Activated B cell treated with CpG ODN at 0.5 μM for 24 hours (primary cell): ENCODE measurements at regions not wholly inside any gene's neighbourhood (a gene's known extent, or its start where the extent isn't known, plus 50 kb on each side); places are given as distances from the start of the nearest gene placed in this dataset.
"Not testable (repeated sequence)": the region's sequence is repeated elsewhere in the genome, so short reads cannot be mapped to it uniquely, and the experiment has no call there.

Experiments
- ATAC-seq: fragments of 200-7000 bp; cut with Tn5 transposase; one replicate; pipeline ENCODE4 v1.10.0; 2021; ENCODE audit warnings: low read depth, mild to moderate bottlenecking, moderate library complexity
- CTCF ChIA-PET: fragments of 350-600 bp; sonication (Branson Sonifier 250); formaldehyde crosslinking; loops from one replicate; lab custom pipeline; 2021; ENCODE audit warnings: antibody characterized with exemption; lab: Charles Lee
- POLR2A ChIA-PET: fragments of 350-600 bp; sonication (Branson Sonifier 250); formaldehyde crosslinking; loops from one replicate; lab custom pipeline; 2021; ENCODE audit warnings: antibody characterized with exemption; lab: Charles Lee
- DNase-seq: peaks from one replicate; pipeline ENCODE4 v3.0.0; 2022
- H3K27ac Mint-ChIP-seq: one replicate; pipeline ENCODE4 v1.8.0; 2020; ENCODE audit warnings: mixed read lengths
- H3K27me3 Mint-ChIP-seq: one replicate; pipeline ENCODE4 v1.8.0; 2021; ENCODE audit warnings: mixed read lengths
- H3K36me3 Mint-ChIP-seq: one replicate; pipeline ENCODE4 v1.8.0; 2021; ENCODE audit warnings: low read depth, mixed read lengths
- H3K4me1 Mint-ChIP-seq: one replicate; pipeline ENCODE4 v1.8.0; 2021; ENCODE audit warnings: mixed read lengths
- H3K4me3 Mint-ChIP-seq: one replicate; pipeline ENCODE4 v1.8.0; 2020; ENCODE audit warnings: mild to moderate bottlenecking, mixed read lengths
- H3K9me3 Mint-ChIP-seq: one replicate; pipeline ENCODE4 v1.8.0; 2020; ENCODE audit warnings: mixed read lengths
- intact Hi-C: fragments of 100-400 bp; cut with micrococcal nuclease; formaldehyde crosslinking; loops from one replicate; pipeline ENCODE4 v1.15.1; 2024
- TF ChIP-seq, protein P1 (sequence below): fragments of 200-600 bp; IDR thresholded peaks from one replicate; pipeline ENCODE4 v1.8.0; 2022; ENCODE audit warnings: antibody characterized with exemption, mild to moderate bottlenecking

DNA sequence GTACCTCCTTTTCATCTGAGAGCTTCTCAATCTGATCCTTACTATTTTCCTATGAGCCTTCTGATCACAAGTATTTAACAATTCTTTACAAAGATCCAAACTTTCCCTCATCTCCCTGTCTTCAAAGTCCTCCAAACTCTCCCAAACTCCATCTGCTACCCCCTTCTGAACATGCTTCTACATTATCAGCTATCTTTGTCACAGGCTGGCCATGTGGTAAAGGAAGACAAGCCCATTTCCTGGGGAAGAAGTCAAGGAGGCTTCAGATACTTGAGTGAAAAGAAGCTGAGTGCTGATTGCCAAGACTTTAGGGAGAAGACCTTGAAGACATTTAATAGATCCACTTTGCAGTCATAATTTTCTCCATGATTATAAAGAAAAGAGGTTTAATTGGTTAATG is 231.4 kb downstream of the CWH43 start:
- H3K27me3 Mint-ChIP-seq = no peaks in the 10 kb centered on the region
- no peaks in the 10 kb centered on the region for H3K4me1 Mint-ChIP-seq
- H3K9me3 Mint-ChIP-seq = peaks cover 24% of the 10 kb centered on the region
- CTCF ChIA-PET = no interaction called here
- TF ChIP-seq, protein P1, sequence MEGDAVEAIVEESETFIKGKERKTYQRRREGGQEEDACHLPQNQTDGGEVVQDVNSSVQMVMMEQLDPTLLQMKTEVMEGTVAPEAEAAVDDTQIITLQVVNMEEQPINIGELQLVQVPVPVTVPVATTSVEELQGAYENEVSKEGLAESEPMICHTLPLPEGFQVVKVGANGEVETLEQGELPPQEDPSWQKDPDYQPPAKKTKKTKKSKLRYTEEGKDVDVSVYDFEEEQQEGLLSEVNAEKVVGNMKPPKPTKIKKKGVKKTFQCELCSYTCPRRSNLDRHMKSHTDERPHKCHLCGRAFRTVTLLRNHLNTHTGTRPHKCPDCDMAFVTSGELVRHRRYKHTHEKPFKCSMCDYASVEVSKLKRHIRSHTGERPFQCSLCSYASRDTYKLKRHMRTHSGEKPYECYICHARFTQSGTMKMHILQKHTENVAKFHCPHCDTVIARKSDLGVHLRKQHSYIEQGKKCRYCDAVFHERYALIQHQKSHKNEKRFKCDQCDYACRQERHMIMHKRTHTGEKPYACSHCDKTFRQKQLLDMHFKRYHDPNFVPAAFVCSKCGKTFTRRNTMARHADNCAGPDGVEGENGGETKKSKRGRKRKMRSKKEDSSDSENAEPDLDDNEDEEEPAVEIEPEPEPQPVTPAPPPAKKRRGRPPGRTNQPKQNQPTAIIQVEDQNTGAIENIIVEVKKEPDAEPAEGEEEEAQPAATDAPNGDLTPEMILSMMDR = no peak
- ATAC-seq (no peak), DNase-seq (no peak)
- no peak overlapping the region for H3K4me3 Mint-ChIP-seq
- H3K36me3 Mint-ChIP-seq = no peaks in the 10 kb centered on the region
- intact Hi-C loops = no loop called here
- H3K27ac Mint-ChIP-seq = no peak overlapping the region
- POLR2A ChIA-PET = no interaction called here

DNA sequence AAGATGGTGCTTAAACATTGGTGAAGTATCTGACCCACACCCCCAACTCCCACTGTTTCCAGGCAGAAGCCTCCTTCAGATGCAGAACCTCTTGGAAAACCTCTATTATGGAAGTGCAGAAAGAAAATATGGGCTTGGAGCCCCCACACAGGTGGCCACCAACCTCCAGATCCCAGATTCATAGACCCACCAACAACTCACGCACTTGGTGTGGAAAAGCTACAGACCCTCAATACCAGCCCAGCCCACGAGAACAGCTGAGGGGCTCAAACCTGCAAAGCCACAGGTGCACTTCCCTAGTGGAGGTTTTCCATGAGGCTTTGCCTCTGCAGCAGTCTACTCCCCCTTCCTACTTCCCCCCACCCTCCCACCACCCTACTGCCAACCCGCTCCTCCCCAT is 232.0 kb downstream of the CWH43 start:
- intact Hi-C loops, CTCF ChIA-PET, H3K36me3 Mint-ChIP-seq, POLR2A ChIA-PET, H3K4me3 Mint-ChIP-seq, ATAC-seq, DNase-seq, H3K27ac Mint-ChIP-seq, H3K4me1 Mint-ChIP-seq, H3K27me3 Mint-ChIP-seq: not testable (repeated sequence)
- peaks cover 26% of the 10 kb centered on the region for H3K9me3 Mint-ChIP-seq

DNA sequence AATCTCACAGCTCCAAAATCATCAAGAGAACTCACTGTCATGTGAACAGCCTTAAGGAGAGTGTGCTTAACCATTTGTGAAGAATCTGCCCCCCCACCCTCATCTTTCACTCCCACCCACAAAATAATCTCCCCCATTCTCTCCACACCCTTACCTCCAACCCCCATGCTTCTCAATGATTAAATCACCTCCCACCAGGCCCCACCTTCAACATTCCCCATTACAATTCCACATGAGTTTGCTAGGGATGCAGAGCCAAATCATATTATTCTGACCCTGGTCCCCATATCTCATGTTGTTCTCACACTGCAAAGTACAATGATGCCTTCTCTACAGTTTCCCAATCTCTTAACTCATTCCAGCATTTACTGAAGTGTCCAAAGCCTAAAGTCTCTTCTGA is 232.9 kb downstream of the CWH43 start:
- H3K27me3 Mint-ChIP-seq, ATAC-seq, H3K4me3 Mint-ChIP-seq, POLR2A ChIA-PET, H3K27ac Mint-ChIP-seq, intact Hi-C loops, H3K4me1 Mint-ChIP-seq, DNase-seq, H3K36me3 Mint-ChIP-seq, CTCF ChIA-PET: not testable (repeated sequence)
- peaks cover 26% of the 10 kb centered on the region for H3K9me3 Mint-ChIP-seq

DNA sequence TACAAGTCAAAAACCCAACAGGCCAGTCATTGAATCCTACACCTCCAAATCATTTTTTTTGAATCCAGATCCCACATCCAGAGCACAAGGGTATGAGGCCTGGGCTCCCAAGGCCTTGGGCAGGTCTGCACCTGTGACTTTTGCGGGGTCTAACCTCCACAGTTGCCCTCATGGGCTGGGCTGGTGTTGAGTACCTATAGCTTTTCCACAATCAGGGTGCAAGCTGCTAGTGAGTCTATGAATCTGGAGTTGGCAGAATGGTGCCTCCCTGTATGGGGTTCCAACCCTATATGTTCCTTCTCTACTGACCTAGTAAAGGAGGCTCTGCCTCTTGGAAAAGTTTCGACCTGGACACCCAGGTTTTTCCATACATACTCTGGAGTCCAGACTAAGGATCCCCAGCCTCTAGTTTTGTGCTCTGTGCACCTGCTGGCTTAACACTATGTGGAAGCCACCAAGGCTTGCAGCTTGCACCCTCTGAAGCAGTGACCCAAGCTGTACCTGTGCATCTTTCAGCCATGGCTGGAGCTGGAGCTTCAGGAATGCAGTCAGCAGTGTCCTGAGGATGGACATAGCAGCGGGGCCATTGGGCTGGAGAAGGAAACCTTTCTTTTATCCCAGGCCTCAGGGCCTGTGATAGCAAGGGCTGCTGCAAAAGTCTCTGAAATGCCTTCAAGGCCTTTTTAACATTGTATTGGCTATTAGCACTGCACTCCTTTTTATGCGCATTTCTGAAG is 233.6 kb downstream of the CWH43 start:
- H3K4me3 Mint-ChIP-seq, H3K27ac Mint-ChIP-seq, ATAC-seq, H3K36me3 Mint-ChIP-seq, DNase-seq, POLR2A ChIA-PET, intact Hi-C loops, H3K27me3 Mint-ChIP-seq, CTCF ChIA-PET, H3K4me1 Mint-ChIP-seq: not testable (repeated sequence)
- H3K9me3 Mint-ChIP-seq = peaks cover 26% of the 10 kb centered on the region

DNA sequence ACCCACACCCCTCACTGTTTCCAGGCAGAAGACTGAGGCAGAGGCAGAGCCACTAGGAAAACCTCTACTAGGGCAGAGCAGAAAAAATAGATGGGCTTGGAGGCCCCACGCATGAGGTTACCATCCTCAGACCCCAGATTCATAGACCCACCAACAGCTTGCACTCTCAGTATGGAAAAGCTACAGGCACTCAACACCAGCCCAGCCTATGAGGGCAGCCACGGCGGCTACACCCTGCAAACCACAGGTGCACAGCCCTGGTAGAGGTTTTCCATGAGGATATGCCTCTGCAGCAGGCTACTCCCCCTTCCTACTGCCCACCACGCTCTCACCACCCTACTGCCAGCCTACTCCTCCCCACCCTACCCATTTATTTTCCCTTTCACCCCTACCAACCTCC is 235.1 kb downstream of the CWH43 start:
- H3K9me3 Mint-ChIP-seq = peaks cover 23% of the 10 kb centered on the region
- ATAC-seq (no peak), DNase-seq (no peak)
- CTCF ChIA-PET = no interaction called here
- TF ChIP-seq, protein P1 = no peak
- H3K4me3 Mint-ChIP-seq = no peak overlapping the region
- no peaks in the 10 kb centered on the region for H3K4me1 Mint-ChIP-seq
- no peaks in the 10 kb centered on the region for H3K27me3 Mint-ChIP-seq
- POLR2A ChIA-PET = no interaction called here
- intact Hi-C loops = no loop called here
- H3K27ac Mint-ChIP-seq = no peak overlapping the region
- no peaks in the 10 kb centered on the region for H3K36me3 Mint-ChIP-seq

DNA sequence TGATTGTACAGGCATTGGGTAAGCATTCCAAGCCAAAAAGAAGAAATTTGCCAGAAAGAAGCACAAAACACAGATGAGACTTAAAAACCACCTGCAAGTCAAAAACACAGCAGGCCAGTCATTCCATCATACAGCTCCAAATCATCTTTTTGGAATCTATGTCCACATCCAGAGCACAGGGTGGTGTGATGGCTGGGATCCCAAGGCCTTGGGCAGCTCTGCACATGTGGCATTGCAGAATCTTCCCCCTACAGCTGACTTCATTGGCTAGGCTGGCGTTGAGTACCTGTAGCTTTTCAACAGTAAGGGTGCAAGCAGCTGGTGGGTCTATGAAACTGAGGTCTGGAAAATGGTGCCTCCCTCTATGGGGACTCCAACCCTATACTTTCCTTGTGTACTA is 236.7 kb downstream of the CWH43 start:
- H3K27ac Mint-ChIP-seq, H3K4me1 Mint-ChIP-seq, H3K27me3 Mint-ChIP-seq, CTCF ChIA-PET, ATAC-seq, intact Hi-C loops, DNase-seq, H3K36me3 Mint-ChIP-seq, POLR2A ChIA-PET, H3K4me3 Mint-ChIP-seq: not testable (repeated sequence)
- H3K9me3 Mint-ChIP-seq = peaks cover 23% of the 10 kb centered on the region

DNA sequence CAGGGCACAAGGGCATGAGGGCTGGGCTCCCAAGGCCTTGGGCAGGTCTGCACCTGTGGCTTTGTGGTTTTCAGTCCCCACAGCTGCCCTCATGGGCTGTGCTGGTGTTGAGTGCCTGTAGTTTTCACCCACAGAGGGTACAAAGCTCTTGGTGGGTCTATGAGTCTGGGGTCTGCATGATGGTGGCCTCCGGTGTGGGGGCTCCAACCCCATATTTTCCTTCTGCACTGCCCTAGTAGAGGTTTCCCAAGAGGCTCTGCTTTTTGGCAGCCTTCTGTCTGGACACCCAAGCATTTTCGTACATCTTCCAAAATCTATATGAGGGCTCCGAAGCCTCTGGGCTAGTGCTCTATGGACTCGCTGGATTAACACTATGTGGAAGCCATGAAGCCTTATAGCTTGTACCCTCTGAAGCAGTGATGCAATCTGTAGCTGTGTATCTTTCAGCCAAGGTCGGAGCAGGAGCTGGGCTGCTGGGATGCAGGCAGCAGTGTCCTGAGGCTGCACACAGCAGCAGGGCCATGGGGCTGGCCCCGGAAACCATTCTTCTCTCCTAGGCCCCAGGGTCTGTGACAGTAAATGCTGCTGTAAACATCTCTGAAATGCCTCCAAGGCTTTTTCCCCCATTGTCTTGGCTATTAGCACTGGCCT is 240.3 kb downstream of the CWH43 start:
- H3K4me3 Mint-ChIP-seq, H3K36me3 Mint-ChIP-seq, ATAC-seq, CTCF ChIA-PET, POLR2A ChIA-PET, H3K27me3 Mint-ChIP-seq, H3K4me1 Mint-ChIP-seq, H3K27ac Mint-ChIP-seq, DNase-seq, intact Hi-C loops: not testable (repeated sequence)
- peaks cover 11% of the 10 kb centered on the region for H3K9me3 Mint-ChIP-seq

DNA sequence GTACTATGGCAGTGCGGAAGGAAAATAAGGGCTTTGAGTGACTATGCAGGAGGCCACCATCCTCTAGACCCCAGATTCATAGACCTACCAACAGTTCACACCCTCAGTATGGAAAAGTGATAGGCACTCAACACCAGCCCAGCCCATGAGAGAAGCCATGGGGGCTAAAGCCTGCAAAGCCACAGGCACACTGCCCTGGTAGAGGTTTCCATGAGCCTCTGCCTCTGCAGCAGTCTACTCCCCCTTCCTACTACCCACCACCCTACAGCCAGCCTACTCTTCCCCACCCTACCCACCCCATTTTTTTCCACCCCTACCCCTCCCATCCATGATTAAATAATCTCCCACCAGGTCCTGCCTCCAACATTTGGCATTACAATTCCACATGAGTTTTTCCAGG is 241.9 kb downstream of the CWH43 start:
- DNase-seq, H3K27ac Mint-ChIP-seq, intact Hi-C loops, H3K36me3 Mint-ChIP-seq, CTCF ChIA-PET, ATAC-seq, POLR2A ChIA-PET, H3K27me3 Mint-ChIP-seq, H3K4me1 Mint-ChIP-seq, H3K9me3 Mint-ChIP-seq, H3K4me3 Mint-ChIP-seq: not testable (repeated sequence)

DNA sequence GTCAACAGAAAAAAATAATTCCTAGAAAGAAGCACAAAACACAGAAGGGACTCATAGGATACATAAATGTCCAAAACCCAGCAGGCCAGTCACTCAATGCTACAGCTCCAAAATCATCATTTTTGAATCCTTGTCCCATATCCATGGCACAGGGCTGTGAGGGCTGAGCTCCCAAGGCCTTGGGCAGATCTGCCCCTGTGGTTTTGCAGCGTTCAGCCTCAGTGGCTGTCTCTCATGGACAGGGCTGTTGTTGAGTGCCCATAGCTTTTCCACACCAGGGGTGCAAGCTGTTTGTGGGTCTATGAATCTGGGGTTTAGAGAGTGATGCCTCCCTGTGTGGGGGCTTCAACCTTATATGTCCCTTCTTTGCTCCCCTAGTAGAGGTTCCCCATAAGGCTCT is 243.2 kb downstream of the CWH43 start:
- H3K4me3 Mint-ChIP-seq, H3K9me3 Mint-ChIP-seq, H3K4me1 Mint-ChIP-seq, H3K36me3 Mint-ChIP-seq, POLR2A ChIA-PET, CTCF ChIA-PET, H3K27me3 Mint-ChIP-seq, DNase-seq, H3K27ac Mint-ChIP-seq, intact Hi-C loops, ATAC-seq: not testable (repeated sequence)

DNA sequence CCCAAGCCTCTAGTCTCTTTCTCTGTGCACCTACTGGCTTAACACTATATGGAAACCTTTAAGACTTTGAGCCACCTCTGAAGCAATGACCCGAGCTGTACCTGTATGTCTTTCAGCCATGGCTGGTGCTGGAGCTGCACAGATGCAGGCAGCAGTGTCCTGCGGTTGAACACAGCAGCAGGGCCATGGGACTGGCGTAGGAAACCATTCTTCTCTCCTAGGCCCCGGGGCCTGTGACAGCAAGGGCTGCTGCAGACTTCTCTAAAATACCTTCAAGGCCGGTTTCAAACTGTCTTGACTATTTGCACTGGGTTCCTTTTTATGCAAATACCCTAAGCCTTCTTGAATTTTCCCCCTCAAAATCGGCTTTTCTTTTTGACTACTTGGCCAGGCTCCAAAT is 243.6 kb downstream of the CWH43 start:
- DNase-seq, H3K27me3 Mint-ChIP-seq, POLR2A ChIA-PET, H3K27ac Mint-ChIP-seq, H3K36me3 Mint-ChIP-seq, H3K4me3 Mint-ChIP-seq, ATAC-seq, H3K9me3 Mint-ChIP-seq, intact Hi-C loops, CTCF ChIA-PET, H3K4me1 Mint-ChIP-seq: not testable (repeated sequence)
